Caco-2 (cell line): ENCODE measurements at regions not wholly inside any gene's neighbourhood (a gene's known extent, or its start where the extent isn't known, plus 50 kb on each side); places are given as distances from the start of the nearest gene placed in this dataset.

Experiments used
- BruUV-seq: library from RNA; stranded (reverse); fragments of 400-500 nt; replicated peaks from 2 replicates; lab custom pipeline; 2021; lab: Mats Ljungman, UMichigan
- CTCF ChIA-PET: fragments of 300-600 bp; sonication (Branson Sonifier 250); formaldehyde crosslinking; loops from one replicate; lab custom pipeline; 2022; ENCODE audit warnings: antibody characterized with exemption; lab: Charles Lee
- POLR2A ChIA-PET: fragments of 300-600 bp; sonication (Branson Sonifier 250); formaldehyde crosslinking; loops from one replicate; lab custom pipeline; 2022; ENCODE audit warnings: antibody characterized with exemption; lab: Charles Lee
- DNase-seq, 2 experiments: peaks; one replicate each; pipeline versions ENCODE4 v3.0.0 to v3.0.0-alpha.2; 2020 to 2022
- H3K27me3 ChIP-seq: replicated peaks from 2 replicates; pipeline ENCODE4 v1.6.0; 2011; ENCODE audit warnings: low read length; ENCODE audit not compliant: control insufficient read depth, insufficient read depth
- H3K36me3 ChIP-seq: 2 replicates; pipeline ENCODE4 v1.5.1; 2011; ENCODE audit warnings: low read length; ENCODE audit not compliant: control insufficient read depth, insufficient read depth
- H3K4me1 ChIP-seq: fragments of 250-450 bp; sonication (Bioruptor Pico); 2 replicates; pipeline ENCODE4 v1.5.1; 2020; ENCODE audit warnings: mild to moderate bottlenecking
- H3K4me3 ChIP-seq: 2 replicates; pipeline ENCODE4 v1.5.1; 2011; ENCODE audit warnings: low read depth, mild to moderate bottlenecking, control low read depth, low read length
- H3K9me3 ChIP-seq: fragments of 250-450 bp; sonication (Bioruptor Pico); 2 replicates; pipeline ENCODE4 v1.5.1; 2020; ENCODE audit warnings: mild to moderate bottlenecking, moderate library complexity
- H3K27ac Mint-ChIP-seq: one replicate; pipeline ENCODE4 v1.8.0; 2022; ENCODE audit warnings: mixed read lengths; ENCODE audit not compliant: unreplicated experiment
- H3K27me3 Mint-ChIP-seq: one replicate; pipeline ENCODE4 v1.8.0; 2022; ENCODE audit warnings: mixed read lengths; ENCODE audit not compliant: insufficient read depth, unreplicated experiment
- H3K36me3 Mint-ChIP-seq: one replicate; pipeline ENCODE4 v1.8.0; 2022; ENCODE audit warnings: mild to moderate bottlenecking, mixed read lengths; ENCODE audit not compliant: insufficient read depth, unreplicated experiment
- H3K4me1 Mint-ChIP-seq: one replicate; pipeline ENCODE4 v1.8.0; 2022; ENCODE audit warnings: low read depth, mixed read lengths; ENCODE audit not compliant: unreplicated experiment
- H3K4me3 Mint-ChIP-seq: one replicate; pipeline ENCODE4 v1.8.0; 2022; ENCODE audit warnings: mild to moderate bottlenecking, moderate library complexity, mixed read lengths; ENCODE audit not compliant: unreplicated experiment
- H3K9me3 Mint-ChIP-seq: one replicate; pipeline ENCODE4 v1.8.0; 2022; ENCODE audit warnings: mixed read lengths; ENCODE audit not compliant: unreplicated experiment
- CTCF ChIP-seq, 2 experiments: fragments of 200-600 bp in 1 of 2; IDR thresholded peaks; 1 replicate in 1 of 2; 2 replicates in 1 of 2; pipeline versions ENCODE4 v1.5.1 to v1.8.0; 2011 to 2022; ENCODE audit warnings: antibody characterized with exemption in 1 of 2, control low read depth in 1 of 2, inconsistent platforms in 1 of 2, low read depth in 1 of 2, low read length in 1 of 2, mild to moderate bottlenecking in 1 of 2, moderate library complexity in 1 of 2; ENCODE audit not compliant: insufficient read depth in 1 of 2, severe bottlenecking in 1 of 2, unreplicated experiment in 1 of 2
- intact Hi-C: fragments of 100-400 bp; cut with micrococcal nuclease; formaldehyde crosslinking; loops from one replicate; pipeline ENCODE4 v1.10.0; 2022; ENCODE audit not compliant: unreplicated experiment

GRCh38 chr9:82382887-82383616 is 394.5 kb downstream of the SPATA31D1 start:
- Mint-ChIP-seq H3K4me3 (no peak overlapping the region), H3K4me1 (no peaks in the 10 kb centered on the region), H3K9me3 (no peaks in the 10 kb centered on the region), H3K36me3 (no peaks in the 10 kb centered on the region), H3K27me3 (no peaks in the 10 kb centered on the region), H3K27ac (no peak overlapping the region)
- intact Hi-C loops, result no loop called here
- Histone ChIP-seq H3K36me3 (no peaks in the 10 kb centered on the region), H3K4me3 (no peak overlapping the region), H3K9me3 (no peaks in the 10 kb centered on the region), H3K4me1 (0 out of 2 replicates have a peak, but pooled peaks cover 4% of the 10 kb centered on the region), H3K27me3 (no peaks in the 10 kb centered on the region)
- BruUV-seq, result no TSS peak
- POLR2A ChIA-PET, result no interaction called here
- DNase-seq, result no peak
- CTCF ChIA-PET, result no interaction called here
- TF ChIP-seq CTCF (IDR thresholded peaks at IDR 0.05; ENCODE audit: insufficient read depth in 1 of 2, low read depth in 1 of 2, low read length in 1 of 2, severe bottlenecking in 1 of 2, unreplicated experiment in 1 of 2), result no peak

DNA sequence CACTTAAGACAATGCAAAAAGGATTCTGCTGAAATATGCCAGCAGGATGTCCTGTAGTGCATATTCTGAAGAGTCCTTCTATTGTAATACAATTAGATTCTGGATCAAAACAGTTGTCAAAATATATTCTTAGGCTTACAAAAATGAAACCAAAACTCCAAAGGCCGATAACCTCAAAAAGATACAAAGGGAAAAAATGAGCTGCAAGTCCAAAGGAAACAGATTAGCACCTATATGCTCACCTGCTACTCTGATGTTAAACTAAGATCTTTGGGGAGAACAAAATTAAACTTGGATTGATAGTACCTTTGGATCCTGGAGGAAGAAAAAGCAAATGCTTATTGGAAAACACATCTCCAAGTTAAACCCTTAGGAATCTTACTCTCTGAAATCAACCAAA is 397.1 kb downstream of the SPATA31D1 start:
- Mint-ChIP-seq H3K4me1 (no peaks in the 10 kb centered on the region), H3K27ac (no peak overlapping the region), H3K9me3 (no peaks in the 10 kb centered on the region), H3K27me3 (no peaks in the 10 kb centered on the region), H3K36me3 (peaks cover 5% of the 10 kb centered on the region), H3K4me3 (no peak overlapping the region)
- Histone ChIP-seq H3K4me1 (0 out of 2 replicates have a peak, but pooled peaks cover 4% of the 10 kb centered on the region), H3K9me3 (no peaks in the 10 kb centered on the region), H3K36me3 (no peaks in the 10 kb centered on the region), H3K4me3 (no peak overlapping the region), H3K27me3 (no peaks in the 10 kb centered on the region)
- ChIA-PET POLR2A (no interaction called here), CTCF (no interaction called here)
- no peak for DNase-seq
- intact Hi-C loops, result no loop called here
- BruUV-seq, result no TSS peak
- no peak for TF ChIP-seq CTCF (IDR thresholded peaks at IDR 0.05; ENCODE audit: insufficient read depth in 1 of 2, low read depth in 1 of 2, low read length in 1 of 2, severe bottlenecking in 1 of 2, unreplicated experiment in 1 of 2)

DNA sequence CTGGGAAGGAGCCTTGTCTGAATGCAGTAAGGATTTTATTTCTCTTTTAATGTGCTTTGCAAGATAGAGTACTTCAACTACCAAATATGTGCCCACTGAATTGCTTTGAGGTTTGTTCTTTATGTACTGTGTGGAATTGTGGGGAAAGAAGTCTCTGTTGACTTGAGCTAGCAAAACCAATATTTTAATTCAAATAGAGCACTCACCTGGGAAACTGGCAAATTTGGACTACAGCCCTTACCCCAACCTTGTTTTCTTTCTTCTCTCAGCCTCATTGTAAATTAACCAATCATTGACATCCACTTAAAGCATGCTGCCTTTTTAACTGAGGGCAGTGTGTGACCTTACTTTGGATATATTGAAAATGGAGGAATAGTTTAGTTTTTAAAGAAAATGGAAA is 409.0 kb downstream of the SPATA31D1 start:
- ChIA-PET POLR2A (no interaction called here), CTCF (no interaction called here)
- Histone ChIP-seq H3K4me1 (no peaks in the 10 kb centered on the region), H3K4me3 (no peak overlapping the region), H3K9me3 (no peaks in the 10 kb centered on the region), H3K27me3 (no peaks in the 10 kb centered on the region), H3K36me3 (no peaks in the 10 kb centered on the region)
- no peaks in the 10 kb centered on the region for H3K36me3 Mint-ChIP-seq
- H3K9me3 Mint-ChIP-seq, result no peaks in the 10 kb centered on the region
- intact Hi-C loops, result no loop called here
- no peak overlapping the region for H3K4me3 Mint-ChIP-seq
- no peak overlapping the region for H3K27ac Mint-ChIP-seq
- no peak for TF ChIP-seq CTCF (IDR thresholded peaks at IDR 0.05; ENCODE audit: insufficient read depth in 1 of 2, low read depth in 1 of 2, low read length in 1 of 2, severe bottlenecking in 1 of 2, unreplicated experiment in 1 of 2)
- H3K4me1 Mint-ChIP-seq, result no peaks in the 10 kb centered on the region
- BruUV-seq, result no TSS peak
- DNase-seq, result no peak
- no peaks in the 10 kb centered on the region for H3K27me3 Mint-ChIP-seq
